Keratinocyte (primary cell): ENCODE measurements at regions not wholly inside any gene's neighbourhood (a gene's known extent, or its start where the extent isn't known, plus 50 kb on each side); places are given as distances from the start of the nearest gene placed in this dataset.

Source experiments
- DNase-seq: peaks from one replicate; pipeline ENCODE4 v3.0.0-alpha.2; 2011; ENCODE audit warnings: low read depth, missing footprints, low spot score
- FAIRE-seq: peaks from 2 replicates; lab custom pipeline; 2011; peaks lifted over from hg19 to GRCh38; lab: Jason Lieb, UNC
- H2AFZ ChIP-seq: 2 replicates; pipeline ENCODE4 v1.6.0; 2012; ENCODE audit warnings: low read length, control low read depth, inconsistent platforms; ENCODE audit not compliant: control insufficient read depth
- H3K27ac ChIP-seq: 2 replicates; pipeline ENCODE4 v1.5.1; 2011; ENCODE audit warnings: low read length; ENCODE audit not compliant: control insufficient read depth, insufficient read depth
- H3K27me3 ChIP-seq: 3 replicates; pipeline ENCODE4 v1.6.0; 2011; ENCODE audit warnings: low read length; ENCODE audit not compliant: control insufficient read depth, insufficient read depth; ENCODE audit errors: extremely low read depth
- H3K36me3 ChIP-seq, 2 experiments: 2 replicates in 1 of 2; 3 replicates in 1 of 2; pipeline ENCODE4 v1.5.1; 2011; ENCODE audit warnings: low read length in 2 of 2, mild to moderate bottlenecking in 1 of 2; ENCODE audit not compliant: control insufficient read depth in 2 of 2, insufficient read depth in 2 of 2; ENCODE audit errors: extremely low read depth in 1 of 2
- H3K4me1 ChIP-seq: 3 replicates; pipeline ENCODE4 v1.5.1; 2011; ENCODE audit warnings: low read length; ENCODE audit not compliant: control insufficient read depth, insufficient read depth; ENCODE audit errors: extremely low read depth
- H3K4me2 ChIP-seq: 3 replicates; pipeline ENCODE4 v1.6.0; 2011; ENCODE audit warnings: low read depth, low read length; ENCODE audit not compliant: control insufficient read depth, insufficient read depth; ENCODE audit errors: extremely low read depth
- H3K4me3 ChIP-seq, 3 experiments: fragments of 200-600 bp in 1 of 3; sonication (generic) in 1 of 3; 2 replicates in 2 of 3; 3 replicates in 1 of 3; pipeline ENCODE4 v1.5.1; 2011 to 2016; ENCODE audit warnings: low read length in 3 of 3, mild to moderate bottlenecking in 3 of 3, control low read depth in 2 of 3, inconsistent platforms in 1 of 3, low read depth in 1 of 3, mixed read lengths in 1 of 3, mixed run types in 1 of 3, moderate library complexity in 1 of 3; ENCODE audit not compliant: control insufficient read depth in 2 of 3, insufficient read depth in 2 of 3; ENCODE audit errors: extremely low read depth in 1 of 3
- H3K79me2 ChIP-seq: 2 replicates; pipeline ENCODE4 v1.6.0; 2012; ENCODE audit warnings: low read length; ENCODE audit not compliant: control insufficient read depth, insufficient read depth
- H3K9ac ChIP-seq: 3 replicates; pipeline ENCODE4 v1.6.0; 2011; ENCODE audit warnings: low read length; ENCODE audit not compliant: control insufficient read depth, insufficient read depth; ENCODE audit errors: extremely low read depth
- H3K9me1 ChIP-seq: 3 replicates; pipeline ENCODE4 v1.6.0; 2011; ENCODE audit warnings: low read length; ENCODE audit not compliant: control insufficient read depth, insufficient read depth; ENCODE audit errors: extremely low read depth
- H3K9me3 ChIP-seq: 2 replicates; pipeline ENCODE4 v1.5.1; 2012; ENCODE audit warnings: low read depth, low read length; ENCODE audit not compliant: control insufficient read depth
- H4K20me1 ChIP-seq: 3 replicates; pipeline ENCODE4 v1.6.0; 2011; ENCODE audit warnings: low read length; ENCODE audit not compliant: control insufficient read depth, insufficient read depth; ENCODE audit errors: extremely low read depth
- CTCF ChIP-seq, 3 experiments: IDR thresholded peaks in 1 of 3; conservative IDR thresholded peaks in 1 of 3; optimal IDR thresholded peaks in 1 of 3; 2 replicates in 2 of 3; 3 replicates in 1 of 3; pipeline versions ENCODE3 to v1.5.1; 2011; ENCODE audit warnings: low read length in 3 of 3, mild to moderate bottlenecking in 3 of 3, moderate library complexity in 2 of 3, control low read depth in 1 of 3, inconsistent platforms in 1 of 3; ENCODE audit not compliant: insufficient read depth in 2 of 3; ENCODE audit errors: extremely low read depth in 1 of 3
- EZH2 ChIP-seq: IDR thresholded peaks from one replicate; pipeline ENCODE4 v1.6.1; 2012; ENCODE audit warnings: inconsistent platforms, mild to moderate bottlenecking, low read length, moderate library complexity
- dilution Hi-C: fragments of 300-500 bp; cut with MboI; formaldehyde crosslinking; loops from one replicate; pipeline ENCODE4 v1.7.0; 2020; ENCODE audit warnings: low sequenced_read_pairs; ENCODE audit not compliant: extremely low pct_ligation_motif_present

DNA sequence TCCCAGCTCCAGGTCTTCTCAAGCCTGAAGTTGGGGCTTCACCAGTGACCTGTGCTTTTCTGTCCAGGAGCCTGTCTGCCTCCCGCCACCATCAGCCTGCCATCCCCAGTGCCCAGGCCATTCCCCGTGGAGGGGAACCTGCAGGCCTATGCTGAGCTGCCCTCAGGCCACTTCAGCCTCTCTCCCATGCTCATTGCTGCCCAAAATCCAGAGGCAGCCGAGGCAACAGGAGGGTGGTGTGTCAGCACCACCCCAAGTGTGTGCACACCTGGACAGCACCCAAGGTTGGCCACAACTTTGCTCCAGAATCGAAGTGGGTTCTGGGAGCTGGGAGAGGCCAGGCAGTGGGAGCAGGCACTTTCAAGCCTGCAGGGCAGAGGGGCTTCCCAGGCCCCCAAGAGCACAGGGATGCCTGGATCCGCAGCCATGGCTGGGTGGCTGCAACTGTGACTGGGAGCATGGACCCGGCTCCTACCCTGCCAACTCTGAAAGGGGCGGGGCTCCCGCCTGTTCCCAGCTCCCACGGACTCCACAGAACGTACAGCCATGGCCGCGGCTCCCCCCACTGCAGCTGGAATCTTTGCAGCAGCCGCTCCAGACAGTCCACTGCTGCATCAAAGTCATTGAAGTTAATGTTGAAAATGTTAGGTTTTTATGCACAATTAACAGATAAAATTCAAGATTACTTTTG, 1747.0 kb downstream of the OLFM4 start:
- Histone ChIP-seq H3K4me2 (no peak overlapping the region), H3K27me3 (no peaks in the 10 kb centered on the region), H3K4me1 (no peaks in the 10 kb centered on the region), H3K4me3 (no peak overlapping the region), H3K9me1 (no peaks in the 10 kb centered on the region), H3K27ac (no peak overlapping the region), H3K9ac (no peak overlapping the region), H3K9me3 (no peaks in the 10 kb centered on the region), H2AFZ (no peak overlapping the region), H3K79me2 (no peaks in the 10 kb centered on the region), H4K20me1 (no peaks in the 10 kb centered on the region), H3K36me3 (no peaks in the 10 kb centered on the region)
- no peak for DNase-seq
- no peak for FAIRE-seq
- no peak for TF ChIP-seq CTCF (optimal IDR thresholded peaks at IDR 0.05 in 1 of 3, IDR thresholded peaks at IDR 0.05 in 1 of 3, conservative IDR thresholded peaks at IDR 0.05 in 1 of 3; ENCODE audit: extremely low read depth in 1 of 3, insufficient read depth in 2 of 3, low read length in 3 of 3)
- TF ChIP-seq EZH2: no peak
- dilution Hi-C loops: no loop called here

DNA sequence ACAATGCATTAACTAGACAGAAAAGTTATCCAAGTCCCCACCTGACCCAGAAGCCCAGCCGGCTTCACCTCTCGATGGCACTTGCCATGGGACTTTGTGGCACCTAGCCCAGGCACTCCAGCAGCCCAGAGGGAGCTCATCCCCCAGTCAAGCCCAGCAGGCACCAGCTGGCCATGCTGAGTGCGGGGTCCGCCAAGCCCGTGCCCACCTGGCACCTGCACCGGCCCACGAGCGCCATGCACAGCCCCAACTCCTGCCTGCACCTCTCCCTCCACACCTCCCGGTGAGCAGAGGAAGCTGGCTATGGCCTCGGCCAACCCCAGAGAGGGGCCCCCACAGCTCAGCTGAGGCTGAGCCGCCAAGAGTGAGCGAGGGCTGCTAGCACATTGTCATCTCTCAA, 1759.1 kb downstream of the OLFM4 start:
- H3K9ac ChIP-seq: no peak overlapping the region
- H2AFZ ChIP-seq: no peak overlapping the region
- H3K4me2 ChIP-seq: no peak overlapping the region
- no peaks in the 10 kb centered on the region for H4K20me1 ChIP-seq
- no peak for TF ChIP-seq CTCF (optimal IDR thresholded peaks at IDR 0.05 in 1 of 3, IDR thresholded peaks at IDR 0.05 in 1 of 3, conservative IDR thresholded peaks at IDR 0.05 in 1 of 3; ENCODE audit: extremely low read depth in 1 of 3, insufficient read depth in 2 of 3, low read length in 3 of 3)
- TF ChIP-seq EZH2: no peak
- no peaks in the 10 kb centered on the region for H3K79me2 ChIP-seq
- dilution Hi-C loops: no loop called here
- H3K27ac ChIP-seq: no peak overlapping the region
- H3K27me3 ChIP-seq: no peaks in the 10 kb centered on the region
- no peaks in the 10 kb centered on the region for H3K9me1 ChIP-seq
- DNase-seq (no peak), FAIRE-seq (no peak)
- H3K36me3 ChIP-seq: no peaks in the 10 kb centered on the region
- H3K9me3 ChIP-seq: no peaks in the 10 kb centered on the region
- H3K4me1 ChIP-seq: no peaks in the 10 kb centered on the region
- no peak overlapping the region for H3K4me3 ChIP-seq
